GDM1 (cell line): ENCODE measurements at regions not wholly inside any gene's neighbourhood (a gene's known extent, or its start where the extent isn't known, plus 50 kb on each side); places are given as distances from the start of the nearest gene placed in this dataset.
"Not testable (repeated sequence)": the region's sequence is repeated elsewhere in the genome, so short reads cannot be mapped to it uniquely, and the experiment has no call there.

Experiments
- DNase-seq: peaks from one replicate; lab custom pipeline; 2025; lab: John Stamatoyannopoulos, UW

DNA sequence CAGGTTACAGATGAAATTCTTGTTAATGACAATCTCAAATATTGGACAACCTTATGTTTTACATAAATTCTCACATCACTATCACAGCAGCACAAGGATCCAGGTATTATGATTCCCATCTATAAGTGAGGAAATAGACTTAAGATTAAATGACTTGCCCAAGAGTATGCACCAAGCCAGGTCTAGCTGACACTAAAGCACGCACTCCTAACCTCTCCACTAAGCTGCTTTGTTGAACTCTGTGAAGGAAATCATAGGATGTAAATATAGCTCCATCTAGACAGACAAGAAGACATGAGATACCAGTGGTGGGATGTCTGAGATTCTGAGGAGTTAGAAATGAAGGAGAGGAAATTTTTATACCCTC is 87.9 kb downstream of the PHLDA1 start:
- no peak for DNase-seq

DNA sequence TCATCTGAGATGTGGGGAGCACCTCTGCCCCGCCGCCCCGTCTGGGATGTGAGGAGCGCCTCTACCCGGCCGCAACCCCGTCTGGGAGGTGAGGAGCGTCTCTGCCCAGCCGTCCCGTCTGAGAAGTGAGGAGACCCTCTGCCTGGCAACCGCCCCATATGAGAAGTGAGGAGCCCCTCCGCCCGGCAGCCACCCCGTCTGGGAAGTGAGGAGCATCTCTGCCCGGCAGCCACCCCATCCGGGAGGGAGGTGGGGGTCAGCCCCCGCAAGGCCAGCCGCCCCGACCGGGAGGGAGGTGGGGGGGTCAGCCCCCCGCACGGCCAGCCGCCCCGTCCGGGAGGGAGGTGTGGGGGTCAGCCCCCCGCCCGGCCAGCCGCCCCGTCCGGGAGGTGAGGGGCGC is 89.9 kb downstream of the PHLDA1 start:
- DNase-seq = not testable (repeated sequence)

DNA sequence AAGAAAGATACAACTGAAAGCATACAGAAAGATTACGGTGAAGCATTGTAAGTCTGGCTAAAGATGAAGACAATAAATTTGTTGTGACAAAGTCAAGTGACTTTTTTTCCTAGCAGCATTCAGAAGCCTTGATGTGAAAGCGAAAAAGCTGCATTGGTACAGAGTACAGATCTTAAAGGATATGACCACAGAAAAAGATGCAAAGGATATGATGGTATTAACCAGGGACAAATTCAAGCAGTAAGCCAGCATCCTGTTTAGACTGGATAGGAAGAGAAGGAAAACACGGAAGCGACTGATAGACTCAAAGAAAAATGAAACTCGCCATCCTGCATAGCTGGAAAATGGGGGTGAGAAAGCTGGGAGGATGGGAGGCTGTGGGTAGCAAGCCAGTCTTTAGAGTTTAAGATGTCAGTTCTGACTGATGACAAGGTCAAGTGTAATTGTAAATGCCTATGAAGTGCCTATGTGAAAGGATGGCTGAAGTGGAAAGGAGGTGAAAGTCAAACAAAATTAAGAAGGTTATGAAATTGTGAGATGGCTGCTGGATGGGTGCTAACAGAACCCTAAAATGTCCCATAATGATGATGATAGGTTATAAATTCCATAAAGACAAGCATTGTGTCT is 92.4 kb downstream of the PHLDA1 start:
- DNase-seq = no peak

DNA sequence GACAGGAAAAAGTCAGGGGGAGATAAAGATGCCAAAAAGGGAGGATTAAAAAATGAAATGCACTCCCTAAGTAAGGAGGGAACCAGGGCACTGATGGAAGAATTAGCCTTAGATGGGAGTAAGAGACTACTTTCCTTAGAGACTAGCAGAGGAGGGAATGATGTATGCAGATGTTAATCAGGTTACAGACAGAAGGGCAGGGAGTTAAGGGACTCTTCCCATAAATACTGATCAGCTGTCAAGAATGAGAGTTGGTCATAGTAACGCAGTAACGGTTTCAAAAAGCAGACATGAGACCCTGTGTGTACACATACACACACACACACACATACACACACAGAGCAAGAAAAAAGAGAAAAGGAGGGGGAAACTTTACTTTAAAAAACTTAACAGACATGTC is 93.4 kb downstream of the PHLDA1 start:
- no peak for DNase-seq

DNA sequence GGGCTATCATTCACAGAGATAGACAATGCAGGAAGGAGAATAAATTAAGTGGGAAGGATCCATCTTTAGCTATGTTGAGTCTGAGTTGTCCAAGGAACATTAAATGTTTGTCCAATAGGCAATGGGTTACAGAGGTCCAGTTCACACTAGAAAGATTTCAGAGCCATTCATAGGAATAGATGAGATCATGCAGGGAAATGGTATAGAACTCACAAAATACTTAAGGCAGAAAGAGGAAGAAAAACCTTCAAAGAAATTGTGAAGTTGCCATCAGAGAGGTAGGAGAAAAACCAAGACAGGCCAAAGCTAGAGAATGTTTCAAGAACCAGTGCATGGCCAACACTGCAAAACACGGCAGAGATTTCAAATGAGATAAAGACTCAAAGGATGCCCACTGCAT is 94.1 kb downstream of the PHLDA1 start:
- DNase-seq = no peak

DNA sequence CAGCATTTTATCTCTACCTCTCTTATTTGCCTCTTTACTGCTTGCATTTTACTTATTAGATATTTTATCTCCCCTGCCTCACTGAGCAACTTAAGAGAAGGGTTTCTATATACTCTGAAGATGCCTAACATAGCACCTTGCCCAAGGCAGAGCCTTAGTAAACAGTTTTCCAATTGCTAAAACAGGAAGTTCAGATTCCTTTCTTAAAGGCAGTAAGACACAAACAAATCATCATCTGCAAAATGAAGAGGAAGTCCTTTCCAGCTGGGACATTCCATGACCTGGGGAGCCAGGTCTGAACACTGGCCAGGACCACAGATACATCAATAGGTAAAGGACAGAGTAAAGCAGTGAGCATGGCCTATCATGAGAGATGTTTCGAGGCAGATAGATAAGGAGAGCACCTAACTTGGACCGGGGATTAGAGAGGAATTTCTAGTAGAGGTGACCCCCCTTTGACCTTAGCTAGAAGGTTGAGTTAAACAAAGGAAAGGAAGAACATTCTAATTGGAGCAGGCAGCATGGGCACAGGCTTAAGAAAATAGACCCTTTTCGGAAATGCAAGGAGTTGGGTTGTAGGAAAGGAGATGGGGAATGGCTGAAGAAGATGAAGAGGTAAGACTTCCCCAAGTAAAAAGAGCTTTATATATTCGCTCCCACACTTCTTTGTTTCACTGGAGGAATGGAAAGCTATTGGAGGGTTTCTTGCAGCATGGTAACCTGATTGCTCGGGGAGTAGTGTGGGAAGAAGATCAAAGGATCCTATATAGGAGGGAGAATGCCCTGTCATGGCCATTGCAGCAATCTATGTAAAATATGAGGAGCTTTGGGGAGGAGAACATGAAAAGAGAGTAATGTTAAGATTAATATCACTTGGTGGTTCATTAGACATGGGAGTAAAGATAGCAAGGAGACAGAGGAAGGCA is 94.8 kb downstream of the PHLDA1 start:
- DNase-seq = no peak

DNA sequence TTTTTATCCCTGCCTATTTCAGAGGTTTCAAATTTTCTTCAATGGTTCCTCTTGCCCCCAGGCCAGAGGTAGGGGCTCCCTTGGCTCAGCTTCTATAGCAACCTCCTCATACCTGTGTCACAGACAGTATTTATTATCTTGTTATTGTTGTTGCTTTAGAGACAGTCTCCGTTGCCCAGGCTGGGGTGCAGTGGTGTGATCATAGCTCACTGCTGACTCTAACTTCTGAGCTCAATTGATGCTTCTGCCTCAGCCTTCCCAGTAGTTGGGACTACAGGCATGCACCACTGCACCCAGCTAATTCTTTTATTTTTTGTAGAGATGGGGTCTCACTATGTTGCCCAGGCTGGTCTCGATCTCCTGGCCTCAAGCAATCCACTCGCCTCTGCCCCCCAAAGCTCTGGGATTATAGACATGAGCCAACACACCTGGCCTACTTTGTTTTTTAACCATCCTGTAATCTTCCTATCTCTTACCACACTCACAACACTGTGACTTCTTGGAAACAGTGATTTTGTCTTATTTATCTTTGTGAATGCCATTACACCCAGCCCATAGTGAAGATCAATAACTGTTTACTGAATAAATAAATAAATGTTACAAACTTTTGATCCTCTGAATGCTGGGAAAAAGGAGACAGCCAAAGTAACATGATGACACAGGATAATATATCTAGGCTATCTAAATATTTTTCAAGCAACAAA is 95.9 kb downstream of the PHLDA1 start:
- no peak for DNase-seq

DNA sequence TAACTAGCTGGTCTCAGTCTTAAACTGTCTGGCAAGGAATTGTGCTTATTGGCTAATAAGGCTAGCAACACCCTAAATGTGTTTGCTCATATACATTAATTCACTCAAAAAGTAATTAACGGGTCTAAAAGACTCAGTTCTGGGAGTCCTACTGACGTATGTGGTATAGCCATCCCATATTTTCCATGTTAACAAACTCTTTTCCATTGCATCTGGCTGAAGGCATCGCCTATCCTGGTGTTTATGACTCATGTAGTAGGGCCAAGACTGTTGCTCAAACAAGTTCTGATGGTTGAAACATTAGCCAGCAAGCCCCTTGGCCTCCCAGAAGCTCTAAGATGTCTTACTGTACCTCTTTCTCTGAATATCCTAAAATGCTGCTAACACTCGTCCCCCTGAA is 98.5 kb downstream of the PHLDA1 start:
- no peak for DNase-seq

DNA sequence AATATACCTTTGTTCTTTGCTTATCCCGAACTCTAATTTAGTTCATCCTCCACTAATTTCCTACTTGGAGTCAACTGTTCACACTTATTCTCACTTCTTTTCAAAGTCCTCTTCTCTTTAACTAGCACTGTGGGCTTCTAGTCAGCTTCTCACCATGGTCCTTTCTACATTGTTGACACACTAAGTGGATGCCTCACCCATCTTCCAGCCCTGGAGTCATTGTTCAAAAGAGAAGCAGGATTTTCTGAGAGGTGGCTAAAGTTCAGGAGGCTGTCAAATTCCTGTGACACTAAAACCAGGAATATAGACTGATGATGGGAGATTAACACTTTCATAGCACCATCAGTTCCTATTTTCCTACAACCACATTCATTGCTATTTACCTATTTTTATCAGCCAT is 99.3 kb downstream of the PHLDA1 start:
- DNase-seq = no peak

DNA sequence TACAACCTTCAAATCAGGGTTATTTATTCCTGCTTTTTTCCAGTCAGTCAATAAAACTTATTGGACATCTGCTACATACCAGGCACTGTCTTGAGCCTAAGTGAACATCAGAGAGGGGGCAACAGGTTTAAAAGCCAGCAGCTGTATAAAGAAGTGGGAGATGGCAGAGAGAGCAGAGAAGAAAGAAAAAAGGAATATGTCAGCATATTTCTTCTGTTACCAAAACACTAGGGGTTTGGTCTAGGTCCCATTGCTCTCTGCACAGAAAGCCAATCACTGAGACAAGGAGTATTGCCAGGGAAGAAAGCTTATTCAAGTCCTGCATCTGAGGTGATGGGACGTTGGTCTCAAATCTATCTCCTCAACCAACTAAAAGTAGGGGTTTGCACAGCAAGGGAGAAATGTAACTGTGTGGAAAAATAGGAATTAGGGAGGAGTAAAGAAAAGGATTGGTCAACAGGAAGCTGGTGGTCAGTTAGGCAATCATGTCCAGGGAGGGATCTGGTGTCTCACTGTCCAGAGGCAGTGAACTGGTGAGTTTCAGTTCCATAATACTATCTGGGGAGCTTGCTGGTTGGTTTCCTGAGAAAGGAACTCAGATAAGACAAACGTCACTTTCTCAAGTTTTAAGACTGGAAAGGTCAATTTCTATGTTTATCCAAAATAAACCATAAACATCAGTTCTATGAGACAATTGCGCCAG is 107.5 kb downstream of the PHLDA1 start:
- no peak for DNase-seq

DNA sequence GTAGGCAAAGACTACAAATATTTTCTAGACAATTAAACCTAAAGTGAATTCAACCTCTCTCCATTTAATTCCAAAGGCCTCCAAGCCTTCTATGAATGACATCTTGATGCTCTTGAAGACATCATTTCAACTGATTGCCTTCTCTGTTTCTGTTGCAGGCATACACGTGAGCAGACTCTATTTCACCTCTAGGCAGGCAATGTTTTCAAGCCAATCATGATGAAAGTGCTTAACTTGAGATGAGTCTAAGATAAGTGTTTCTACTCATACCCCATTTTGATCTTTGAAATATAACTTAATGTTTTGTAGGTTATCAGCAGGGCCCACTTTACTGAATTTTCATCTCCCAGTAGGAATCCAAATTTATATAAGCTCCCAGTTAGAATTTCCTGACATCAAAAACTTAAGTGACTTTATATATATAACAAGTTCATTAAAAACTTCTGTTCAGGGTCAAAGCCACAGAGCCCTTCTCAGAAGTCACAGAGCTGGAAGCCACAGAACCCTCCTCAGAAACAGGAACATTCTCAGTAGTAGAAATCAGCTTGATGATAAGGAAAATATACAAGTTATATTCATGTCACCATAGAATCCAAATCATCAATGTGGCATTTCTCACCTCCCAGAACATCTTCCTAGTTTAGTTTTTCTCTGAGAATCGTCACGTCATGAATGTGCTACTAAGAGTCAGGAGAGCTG is 108.5 kb downstream of the PHLDA1 start:
- DNase-seq = no peak

DNA sequence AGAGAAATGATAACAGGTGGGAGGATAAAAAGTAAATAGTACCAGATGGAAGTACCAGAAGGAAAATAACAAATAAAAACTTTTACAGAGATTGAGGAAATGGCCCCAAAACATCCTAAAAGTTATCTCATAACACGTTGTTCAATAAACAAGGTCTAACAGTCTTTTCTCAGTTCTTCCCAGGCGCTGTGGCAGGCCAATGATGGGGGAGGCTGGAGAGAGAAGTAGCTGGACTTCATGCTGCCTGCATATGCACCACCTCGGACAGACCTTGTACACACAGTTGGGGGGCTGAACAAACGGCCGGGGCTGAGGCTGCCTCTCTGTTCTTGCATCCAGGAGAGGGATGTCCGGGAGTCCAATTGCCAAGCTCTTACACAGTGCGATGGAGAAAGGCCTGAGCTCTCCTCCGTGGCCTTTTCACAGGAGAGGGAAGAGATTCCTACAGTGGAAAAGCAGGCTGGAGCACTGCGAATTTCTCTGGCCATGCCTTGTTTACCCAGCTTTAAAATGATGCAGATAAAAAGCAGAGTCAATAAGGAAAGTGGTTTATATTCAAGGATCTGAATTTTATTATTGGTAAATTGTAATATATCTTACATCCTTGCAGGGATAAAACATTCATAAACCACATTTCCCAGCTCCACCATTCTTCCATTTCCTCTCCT is 109.8 kb downstream of the PHLDA1 start:
- DNase-seq = no peak

DNA sequence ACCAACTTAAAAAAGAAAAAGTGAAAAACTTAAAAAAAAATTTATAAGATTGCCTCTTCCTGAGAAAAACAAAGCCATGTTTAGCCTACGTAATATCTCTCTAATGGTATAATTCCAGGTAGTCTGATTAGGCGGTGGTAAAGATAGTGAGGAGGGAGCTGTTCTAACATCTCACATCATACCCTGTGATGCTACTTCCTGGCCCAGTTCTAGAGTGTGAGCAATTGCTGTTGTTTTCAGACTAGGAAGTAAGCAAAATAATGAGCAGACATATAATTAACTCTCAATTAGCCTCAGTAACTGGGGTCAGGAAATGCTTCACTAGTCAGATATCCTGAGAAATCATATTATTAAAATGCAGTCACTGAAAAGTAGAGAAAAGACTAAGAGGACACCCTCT is 113.9 kb downstream of the PHLDA1 start:
- no peak for DNase-seq

DNA sequence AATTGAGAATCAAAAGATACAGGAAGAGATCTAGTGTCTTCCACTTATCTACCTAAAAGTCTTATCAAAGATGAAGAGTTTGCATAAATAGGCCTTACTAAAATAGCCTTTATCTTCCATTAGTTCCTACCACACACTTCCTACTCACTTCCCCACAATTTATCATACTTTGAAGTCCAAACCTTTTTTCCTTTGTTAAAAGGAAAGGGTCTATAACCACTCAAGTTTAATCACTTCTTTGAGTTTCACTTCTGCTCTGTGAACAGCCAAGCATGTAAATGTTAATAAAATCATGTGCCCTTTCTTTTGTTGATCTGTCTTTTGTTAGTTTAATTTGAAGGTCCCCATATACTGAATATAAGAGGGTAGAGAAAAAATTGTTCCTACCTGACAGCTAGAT is 114.5 kb downstream of the PHLDA1 start:
- DNase-seq = no peak

DNA sequence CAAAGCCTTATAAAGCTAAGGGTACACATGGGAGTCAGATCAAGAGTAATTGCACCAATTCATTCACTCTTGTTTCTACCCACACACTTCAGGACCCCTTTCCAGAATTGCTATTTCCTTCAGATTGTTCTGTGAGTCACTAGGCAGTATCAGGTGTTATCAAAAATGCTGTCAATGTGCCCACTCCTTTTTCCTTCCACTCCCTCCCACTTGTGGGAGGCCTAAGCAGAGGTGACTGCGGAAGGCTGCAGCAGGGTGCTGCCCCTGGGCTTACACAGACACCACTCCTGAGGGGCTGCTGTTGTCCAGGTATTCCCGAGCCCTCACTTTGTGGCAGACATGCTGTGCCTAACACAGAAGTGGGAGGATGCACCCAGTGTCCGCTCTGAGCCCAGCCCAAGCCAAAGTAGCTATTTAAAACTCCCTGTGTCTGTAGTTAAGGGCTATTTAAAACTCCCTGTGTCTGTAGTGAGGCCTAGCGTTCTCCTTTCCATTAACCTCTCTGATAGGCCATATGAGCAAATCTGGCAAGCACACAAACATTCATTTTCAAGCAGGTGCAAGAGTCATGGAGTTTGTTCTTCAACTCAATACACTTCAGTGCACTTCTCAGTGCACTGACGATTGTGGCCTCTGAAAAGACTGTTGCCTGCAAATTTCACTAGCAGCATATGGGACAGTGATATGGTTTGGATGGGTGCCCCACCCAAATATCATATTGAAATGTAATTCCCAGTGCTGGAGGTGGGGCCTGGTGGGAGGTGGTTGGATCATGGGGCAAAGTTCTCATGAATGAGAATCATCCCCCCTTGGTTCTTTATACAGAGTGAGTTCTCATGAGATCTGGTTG is 117.8 kb downstream of the PHLDA1 start:
- DNase-seq = no peak

DNA sequence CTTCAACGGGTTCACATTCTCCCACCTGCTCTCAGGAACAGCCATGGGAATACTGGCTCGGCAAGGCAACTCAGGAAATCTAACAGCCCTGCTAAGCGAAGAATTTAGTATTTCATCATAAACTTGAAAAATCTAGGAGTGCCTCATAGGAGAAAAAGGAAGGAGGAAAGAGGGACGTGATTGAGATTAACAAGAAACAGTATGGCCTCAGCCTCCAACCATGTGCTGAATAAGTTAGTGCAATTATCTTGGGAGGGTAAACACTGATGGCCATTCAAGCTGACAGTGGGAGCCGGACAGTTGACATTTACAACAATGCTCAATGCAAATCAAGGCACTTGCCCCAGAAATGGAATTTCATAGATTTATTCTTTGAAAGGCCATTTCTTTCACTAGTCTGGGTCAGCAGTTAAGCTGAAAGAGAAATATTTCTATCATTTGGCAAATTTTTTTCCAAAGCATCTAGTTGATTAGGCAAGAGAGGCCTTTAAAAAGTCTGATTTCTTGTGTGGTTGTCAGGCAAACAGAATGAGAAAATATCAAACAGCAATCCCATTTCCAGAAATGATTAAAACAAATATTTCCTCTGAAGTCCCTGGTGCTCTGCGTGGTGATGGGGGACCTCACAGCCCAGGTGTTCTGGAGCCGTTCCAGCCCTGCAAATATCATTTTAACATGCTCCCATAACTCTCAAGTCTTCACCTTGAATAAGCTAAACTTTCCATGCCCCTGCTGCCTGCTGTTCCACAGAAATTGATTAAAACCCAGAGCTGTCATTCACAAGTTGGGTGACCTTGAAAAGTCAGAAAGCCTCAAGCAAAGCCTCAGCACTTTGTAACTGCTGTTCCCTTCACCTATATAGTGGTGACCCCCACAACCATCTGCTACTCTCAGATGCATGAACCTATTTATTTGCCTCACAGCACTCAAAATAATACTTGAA is 121.6 kb downstream of the PHLDA1 start:
- DNase-seq = no peak

DNA sequence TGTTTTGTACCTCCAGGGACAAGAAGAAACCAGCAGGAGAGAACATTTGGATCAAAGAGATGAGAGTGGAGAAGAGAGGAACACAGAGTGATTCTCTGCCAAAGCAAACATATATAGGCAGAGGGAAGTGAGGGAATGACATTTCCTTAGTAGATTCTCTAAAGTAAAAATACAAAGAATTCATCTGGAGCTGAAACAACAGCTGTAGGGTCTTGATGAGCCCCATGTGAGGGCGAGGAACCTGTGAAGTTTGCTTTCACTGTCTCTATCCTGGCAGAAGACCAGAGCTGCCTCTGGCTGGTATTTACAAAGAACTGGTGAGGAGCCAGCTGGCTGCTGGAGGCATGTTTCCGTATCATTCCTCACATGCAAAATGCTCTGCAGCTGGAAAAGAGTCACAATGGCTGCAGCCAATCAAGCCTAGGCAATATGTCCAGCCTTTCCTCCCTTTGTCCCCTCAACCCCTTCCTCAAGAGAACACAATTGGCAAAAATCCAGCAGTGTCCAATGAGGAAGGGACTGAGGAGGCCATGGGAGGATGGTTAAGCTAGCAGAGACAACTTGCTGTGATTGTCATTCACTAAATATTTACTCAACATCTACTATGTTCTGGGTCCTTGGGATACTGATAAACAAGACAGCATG is 122.5 kb downstream of the PHLDA1 start:
- no peak for DNase-seq

DNA sequence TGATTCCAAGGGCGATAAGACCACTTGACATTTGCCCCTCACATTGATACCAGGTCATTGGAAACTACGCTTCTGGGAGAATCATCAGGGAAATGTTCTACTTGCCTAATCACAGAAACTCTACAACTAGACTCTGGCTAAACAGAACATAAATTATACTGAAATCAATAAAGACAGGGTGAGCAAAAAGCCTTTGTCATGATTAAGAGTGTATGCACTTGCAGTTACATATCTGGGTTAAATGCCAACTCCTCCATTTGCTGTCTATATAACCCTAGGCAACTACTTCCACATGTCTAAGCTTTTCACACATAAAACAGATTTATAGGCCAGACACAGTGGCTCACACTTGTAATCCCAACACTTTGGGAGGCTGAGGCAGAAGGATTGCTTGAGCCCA is 125.7 kb downstream of the PHLDA1 start:
- DNase-seq = no peak

DNA sequence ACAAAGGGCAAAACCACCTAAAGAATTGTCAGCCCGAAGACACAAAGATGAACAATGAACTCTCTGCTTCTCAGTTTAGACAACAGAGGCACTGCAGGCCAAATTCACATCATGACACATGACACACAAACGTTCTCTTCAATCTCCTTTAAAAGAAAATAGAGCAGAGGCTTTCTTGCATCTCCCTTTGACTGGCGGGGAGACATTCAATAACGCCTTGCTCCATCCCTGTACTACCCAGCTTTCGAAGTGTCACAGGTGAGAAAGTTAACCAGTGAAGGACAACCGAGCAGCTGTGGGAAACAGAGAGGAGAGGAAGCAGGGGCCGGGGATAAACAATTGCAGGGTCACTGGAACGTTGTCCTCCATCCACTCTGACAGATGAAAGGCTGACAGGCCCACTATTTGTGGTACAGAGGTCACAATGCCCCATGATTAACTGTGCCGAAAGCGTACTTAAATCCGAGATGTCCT is 130.8 kb downstream of the PHLDA1 start:
- no peak for DNase-seq
